ENCODE measurements at regions not wholly inside any gene's neighbourhood (a gene's known extent, or its start where the extent isn't known, plus 50 kb on each side); places are given as distances from the start of the nearest gene placed in this dataset.

GRCh38 chr2:22810602-22811001 lies 574.4 kb upstream of the KLHL29 start:
- no peak for DNase-seq

- no peak for DNase-seq
These were observed 572.8 kb upstream of the KLHL29 start for GRCh38 chr2:22812065-22812680.

GRCh38 chr2:22817197-22817596 lies 567.8 kb upstream of the KLHL29 start:
- DNase-seq, result peak; percentile 22

- DNase-seq, result no peak
These were observed 563.5 kb upstream of the KLHL29 start for GRCh38 chr2:22821458-22821857.

GRCh38 chr2:22822835-22823234 lies 562.1 kb upstream of the KLHL29 start:
- DNase-seq, result no peak

GRCh38 chr2:22824618-22825017 lies 560.4 kb upstream of the KLHL29 start:
- DNase-seq, result no peak

- peak; percentile 49 for DNase-seq
These were observed 558.3 kb upstream of the KLHL29 start for GRCh38 chr2:22826703-22827102.

- peak; percentile 23 for DNase-seq
These were observed 555.2 kb upstream of the KLHL29 start for GRCh38 chr2:22829791-22830190.

GRCh38 chr2:22832196-22832595 lies 552.8 kb upstream of the KLHL29 start:
- DNase-seq, result no peak

GRCh38 chr2:22838461-22838860 lies 546.5 kb upstream of the KLHL29 start:
- DNase-seq, result no peak

GRCh38 chr2:22842205-22842869 lies 542.6 kb upstream of the KLHL29 start:
- no peak for DNase-seq

GRCh38 chr2:22843919-22844537 lies 541.0 kb upstream of the KLHL29 start:
- DNase-seq, result no peak

GRCh38 chr2:22850310-22850709 lies 534.7 kb upstream of the KLHL29 start:
- DNase-seq, result no peak

- DNase-seq, result no peak
These were observed 530.4 kb upstream of the KLHL29 start for GRCh38 chr2:22854588-22854987.

GRCh38 chr2:22855081-22855480 lies 529.9 kb upstream of the KLHL29 start:
- no peak for DNase-seq

GRCh38 chr2:22855761-22856184 lies 529.2 kb upstream of the KLHL29 start:
- DNase-seq, result no peak

GRCh38 chr2:22867973-22868372 lies 517.0 kb upstream of the KLHL29 start:
- DNase-seq, result no peak

- DNase-seq, result no peak
These were observed 506.9 kb upstream of the KLHL29 start for GRCh38 chr2:22878121-22878520.

- no peak for DNase-seq
These were observed 505.7 kb upstream of the KLHL29 start for GRCh38 chr2:22879009-22879863.

- DNase-seq, result no peak
These were observed 504.8 kb upstream of the KLHL29 start for GRCh38 chr2:22880161-22880560.

- DNase-seq, result no peak
These were observed 503.0 kb upstream of the KLHL29 start for GRCh38 chr2:22882011-22882410.

GRCh38 chr2:22882643-22883042 lies 502.3 kb upstream of the KLHL29 start:
- DNase-seq, result no peak

- DNase-seq, result no peak
These were observed 501.9 kb upstream of the KLHL29 start for GRCh38 chr2:22883054-22883453.

All from femur (tissue), 1 donor.